ENCODE measurements at regions not wholly inside any gene's neighbourhood (a gene's known extent, or its start where the extent isn't known, plus 50 kb on each side); places are given as distances from the start of the nearest gene placed in this dataset.

DNA sequence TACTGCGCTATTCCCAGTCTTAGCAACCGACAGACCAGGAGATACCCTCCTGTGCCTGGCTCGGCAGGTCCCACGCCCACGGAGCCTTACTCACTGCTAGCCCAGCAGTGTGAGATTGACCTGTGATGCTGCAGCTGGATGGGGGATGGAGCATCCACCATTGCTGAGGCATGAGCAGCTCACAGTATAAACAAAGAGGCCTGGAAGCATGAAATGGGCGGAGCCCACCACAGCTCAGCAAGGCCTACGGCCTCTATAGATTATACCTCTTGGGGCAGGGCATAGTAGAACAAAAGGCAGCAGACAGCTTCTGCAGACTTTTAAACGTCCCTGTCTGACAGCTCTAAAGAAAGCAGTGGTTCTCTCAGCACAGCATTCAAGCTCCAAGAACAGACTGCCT, 160.3 kb downstream of the ANXA2 start:
- no peak overlapping the region for H3K4me3 ChIP-seq (replicated peaks; ENCODE audit: low read depth, low read length)
- DNase-seq (ENCODE audit: extremely low read depth, low read depth), result no peak
- TF ChIP-seq, protein P1, sequence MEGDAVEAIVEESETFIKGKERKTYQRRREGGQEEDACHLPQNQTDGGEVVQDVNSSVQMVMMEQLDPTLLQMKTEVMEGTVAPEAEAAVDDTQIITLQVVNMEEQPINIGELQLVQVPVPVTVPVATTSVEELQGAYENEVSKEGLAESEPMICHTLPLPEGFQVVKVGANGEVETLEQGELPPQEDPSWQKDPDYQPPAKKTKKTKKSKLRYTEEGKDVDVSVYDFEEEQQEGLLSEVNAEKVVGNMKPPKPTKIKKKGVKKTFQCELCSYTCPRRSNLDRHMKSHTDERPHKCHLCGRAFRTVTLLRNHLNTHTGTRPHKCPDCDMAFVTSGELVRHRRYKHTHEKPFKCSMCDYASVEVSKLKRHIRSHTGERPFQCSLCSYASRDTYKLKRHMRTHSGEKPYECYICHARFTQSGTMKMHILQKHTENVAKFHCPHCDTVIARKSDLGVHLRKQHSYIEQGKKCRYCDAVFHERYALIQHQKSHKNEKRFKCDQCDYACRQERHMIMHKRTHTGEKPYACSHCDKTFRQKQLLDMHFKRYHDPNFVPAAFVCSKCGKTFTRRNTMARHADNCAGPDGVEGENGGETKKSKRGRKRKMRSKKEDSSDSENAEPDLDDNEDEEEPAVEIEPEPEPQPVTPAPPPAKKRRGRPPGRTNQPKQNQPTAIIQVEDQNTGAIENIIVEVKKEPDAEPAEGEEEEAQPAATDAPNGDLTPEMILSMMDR (IDR thresholded peaks at IDR 0.05; ENCODE audit: low read depth, low read length, missing control alignments), result no peak

DNA sequence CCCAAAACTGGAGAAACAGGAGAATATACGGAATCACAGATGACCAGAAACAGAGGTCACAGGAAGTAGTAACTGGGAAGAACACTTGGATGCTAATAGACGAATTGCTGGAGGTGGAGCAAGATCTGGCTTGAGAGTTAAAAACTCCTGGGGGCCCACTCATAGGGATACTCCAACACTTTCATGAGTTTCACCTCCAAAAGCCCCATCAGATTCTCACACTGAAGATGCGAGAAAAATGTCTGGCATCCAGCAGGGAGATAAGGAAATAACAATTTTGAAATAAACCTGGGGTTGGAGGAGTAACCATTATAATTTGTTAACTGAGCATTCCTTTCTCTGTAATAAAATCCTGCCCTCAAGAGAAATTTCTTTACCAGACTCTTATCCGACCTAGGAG, 154.0 kb downstream of the ANXA2 start:
- TF ChIP-seq, protein P1 (IDR thresholded peaks at IDR 0.05; ENCODE audit: low read depth, low read length, missing control alignments), result no peak
- H3K4me3 ChIP-seq (replicated peaks; ENCODE audit: low read depth, low read length), result no peak overlapping the region
- DNase-seq (ENCODE audit: extremely low read depth, low read depth), result no peak

DNA sequence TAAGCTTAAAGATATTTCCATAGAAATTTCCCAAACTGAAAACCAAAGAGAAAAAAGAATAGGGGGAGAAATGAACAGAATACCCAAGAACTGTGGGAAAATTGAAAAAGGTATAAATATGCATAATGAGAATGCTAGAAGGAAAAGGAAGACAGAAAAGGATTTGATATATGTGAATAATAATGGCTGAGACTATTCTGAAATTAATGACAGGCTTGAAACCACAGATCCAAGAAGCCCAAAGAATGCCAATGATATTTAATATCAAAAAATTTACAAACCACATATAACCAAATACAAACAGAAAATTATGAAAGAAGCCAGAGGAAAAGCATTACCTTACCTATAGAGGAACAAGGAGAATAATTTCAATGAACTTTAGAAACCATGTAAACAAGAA, 153.0 kb downstream of the ANXA2 start:
- TF ChIP-seq, protein P1 (IDR thresholded peaks at IDR 0.05; ENCODE audit: low read depth, low read length, missing control alignments), result no peak
- no peak overlapping the region for H3K4me3 ChIP-seq (replicated peaks; ENCODE audit: low read depth, low read length)
- no peak for DNase-seq (ENCODE audit: extremely low read depth, low read depth)

DNA sequence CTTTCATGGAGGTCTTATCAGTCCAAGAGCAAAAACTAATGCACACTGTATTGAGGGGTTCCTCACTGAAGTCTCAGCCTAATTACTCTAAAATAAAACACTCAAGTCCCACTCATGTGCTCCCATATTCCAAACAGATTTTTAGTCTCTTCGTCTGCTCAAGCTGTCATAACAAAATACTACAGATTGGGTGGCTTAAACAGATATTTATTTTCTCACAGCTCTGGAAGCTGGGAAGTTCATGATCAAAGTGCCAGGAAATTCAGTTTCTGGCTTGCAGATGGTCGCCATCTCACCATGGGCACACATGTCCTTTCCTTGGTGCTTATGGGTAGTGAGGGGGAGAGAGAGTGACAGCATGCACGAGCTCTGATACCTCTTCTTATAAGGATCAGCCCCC, 147.5 kb downstream of the ANXA2 start:
- H3K4me3 ChIP-seq (replicated peaks; ENCODE audit: low read depth, low read length), result no peak overlapping the region
- TF ChIP-seq, protein P1 (IDR thresholded peaks at IDR 0.05; ENCODE audit: low read depth, low read length, missing control alignments), result no peak

DNA sequence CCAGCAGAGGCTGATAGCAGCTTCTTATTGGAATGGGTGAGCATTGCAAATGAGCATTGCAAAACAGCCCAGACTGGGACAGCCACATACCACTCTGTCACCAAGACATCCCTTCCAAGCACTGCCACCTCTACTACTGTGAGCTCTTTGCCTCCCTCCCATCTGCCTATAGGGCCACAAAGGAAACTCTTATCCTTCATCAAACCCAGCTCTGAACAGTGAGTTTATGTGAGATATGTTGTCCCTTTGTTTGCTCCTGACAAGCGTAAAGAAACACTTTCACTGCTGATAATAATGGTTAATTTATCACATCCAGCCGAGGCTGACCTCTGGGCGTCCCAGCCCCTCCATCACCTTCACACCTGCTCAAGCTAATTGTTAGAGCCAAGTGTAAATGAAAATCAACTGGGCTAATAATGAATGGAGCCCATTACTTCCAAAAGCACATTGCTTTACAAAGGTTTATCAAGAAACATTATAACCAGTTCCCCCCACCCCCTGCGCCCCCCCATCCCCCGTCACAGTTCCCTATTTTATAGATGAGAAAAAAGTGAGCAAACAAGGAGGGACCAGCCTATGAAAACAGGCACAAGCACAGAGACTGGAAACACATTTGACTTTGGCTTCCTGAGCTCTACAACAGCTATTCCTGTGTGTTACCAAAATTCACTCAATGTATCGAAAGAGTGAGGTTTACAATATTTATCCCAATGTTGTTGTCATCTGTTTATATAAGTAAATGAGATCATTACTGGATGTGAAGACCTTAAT, 146.3 kb downstream of the ANXA2 start:
- no peak overlapping the region for H3K4me3 ChIP-seq (replicated peaks; ENCODE audit: low read depth, low read length)
- TF ChIP-seq, protein P1 (IDR thresholded peaks at IDR 0.05; ENCODE audit: low read depth, low read length, missing control alignments), result no peak
- no peak for DNase-seq (ENCODE audit: extremely low read depth, low read depth)

More for the DNA sequence above, 147.5 kb downstream of the ANXA2 start:
- DNase-seq (ENCODE audit: extremely low read depth, low read depth), result no peak

DNA sequence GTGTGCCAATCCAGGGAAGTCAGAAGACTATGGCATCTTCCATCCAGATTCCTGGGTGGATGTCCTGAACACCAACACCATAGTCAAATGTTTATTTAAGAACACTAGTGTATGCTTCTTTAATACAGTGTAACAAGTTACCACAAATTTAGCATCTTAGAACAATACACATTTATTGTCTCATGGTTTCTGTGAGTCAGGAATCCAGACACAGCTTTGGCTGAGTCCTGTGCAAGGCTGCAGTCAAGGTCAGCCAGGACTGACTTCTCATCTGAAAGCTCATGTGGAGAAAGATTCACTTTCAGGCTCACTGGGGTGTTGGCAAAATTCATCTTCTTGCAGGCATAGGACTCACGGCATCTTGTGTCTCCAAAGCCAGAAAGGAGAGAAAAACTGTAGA, 143.4 kb downstream of the ANXA2 start:
- DNase-seq (ENCODE audit: extremely low read depth, low read depth), result no peak
- TF ChIP-seq, protein P1 (IDR thresholded peaks at IDR 0.05; ENCODE audit: low read depth, low read length, missing control alignments), result no peak
- H3K4me3 ChIP-seq (replicated peaks; ENCODE audit: low read depth, low read length), result no peak overlapping the region

DNA sequence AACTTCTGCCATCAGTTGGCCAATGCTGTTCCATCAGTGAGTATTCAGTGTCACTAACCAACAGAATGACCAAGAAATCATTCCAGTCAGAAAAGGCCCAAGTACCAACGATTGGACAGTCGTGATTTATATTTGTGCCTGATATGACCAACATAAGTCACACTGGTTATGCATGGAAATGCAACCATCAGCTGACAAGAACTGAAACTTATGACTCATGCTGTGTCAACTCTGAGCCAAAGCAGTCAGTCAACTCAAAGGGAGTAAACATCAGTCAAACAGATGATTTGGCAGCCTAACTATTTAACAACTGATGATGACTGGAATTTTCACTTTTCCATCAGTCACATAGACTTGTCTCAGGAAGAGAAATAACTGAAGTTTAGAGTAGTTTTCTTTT, 142.4 kb downstream of the ANXA2 start:
- TF ChIP-seq, protein P1 (IDR thresholded peaks at IDR 0.05; ENCODE audit: low read depth, low read length, missing control alignments), result no peak
- DNase-seq (ENCODE audit: extremely low read depth, low read depth), result no peak
- H3K4me3 ChIP-seq (replicated peaks; ENCODE audit: low read depth, low read length), result no peak overlapping the region

Data from HFF-Myc (cell line).